GM12865 (cell line): ENCODE measurements at regions not wholly inside any gene's neighbourhood (a gene's known extent, or its start where the extent isn't known, plus 50 kb on each side); places are given as distances from the start of the nearest gene placed in this dataset.
A peak's percentile ranks its signal among the peaks of the same experiment; 100 is the strongest.

Source experiments
- DNase-seq: peaks from one replicate; pipeline ENCODE4 v3.0.0; 2010; ENCODE audit warnings: low read depth
- H3K4me3 ChIP-seq: 2 replicates; pipeline ENCODE4 v1.5.1; 2011; ENCODE audit warnings: mild to moderate bottlenecking, low read depth, low read length, control low read depth
- CTCF ChIP-seq: IDR thresholded peaks from 2 replicates; pipeline ENCODE4 v1.5.1; 2011; ENCODE audit warnings: low read length, control low read depth, low read depth, inconsistent platforms; ENCODE audit not compliant: insufficient read depth; ENCODE audit errors: missing control alignments

- H3K4me3 ChIP-seq = no peak overlapping the region
- no peak for TF ChIP-seq CTCF
- DNase-seq = no peak
Observed at GRCh38 chr2:205892251-205892655, 193.7 kb downstream of the INO80D start.

GRCh38 chr2:205889114-205889513 lies 196.9 kb downstream of the INO80D start:
- no peak for TF ChIP-seq CTCF
- no peak for DNase-seq
- no peak overlapping the region for H3K4me3 ChIP-seq

- H3K4me3 ChIP-seq = no peak overlapping the region
- no peak for DNase-seq
- TF ChIP-seq CTCF = no peak
Observed at GRCh38 chr2:205887637-205888036, 198.3 kb downstream of the INO80D start.

GRCh38 chr2:205885492-205886099 lies 200.4 kb downstream of the INO80D start:
- peak; percentile 89 for TF ChIP-seq CTCF
- H3K4me3 ChIP-seq = no peak overlapping the region
- DNase-seq = peak; percentile 74

- TF ChIP-seq CTCF = no peak
- H3K4me3 ChIP-seq = no peak overlapping the region
- no peak for DNase-seq
Observed at GRCh38 chr2:205883965-205884364, 201.7 kb downstream of the NRP2 start.

GRCh38 chr2:205882806-205883425 lies 200.6 kb downstream of the NRP2 start:
- no peak overlapping the region for H3K4me3 ChIP-seq
- no peak for DNase-seq
- no peak for TF ChIP-seq CTCF

GRCh38 chr2:205880048-205880447 lies 197.7 kb downstream of the NRP2 start:
- TF ChIP-seq CTCF = no peak
- H3K4me3 ChIP-seq = no peak overlapping the region
- DNase-seq = no peak
